GM19035 (cell line): ENCODE measurements at regions not wholly inside any gene's neighbourhood (a gene's known extent, or its start where the extent isn't known, plus 50 kb on each side); places are given as distances from the start of the nearest gene placed in this dataset.

Experiments
- ATAC-seq: cut with Tn5 transposase; IDR thresholded peaks from one replicate; pipeline ENCODE4 v1.9.1; 2021; ENCODE audit not compliant: unreplicated experiment

GRCh38 chr13:47135800-47136503, 239.1 kb upstream of the HTR2A start:
- no peak for ATAC-seq

- peak; percentile 79 for ATAC-seq
Measured at GRCh38 chr13:47134939-47135489, 238.2 kb upstream of the HTR2A start.

- no peak for ATAC-seq
Measured at GRCh38 chr13:47133011-47133445, 236.2 kb upstream of the HTR2A start.

GRCh38 chr13:47129461-47129860, 232.6 kb upstream of the HTR2A start:
- ATAC-seq = no peak

- ATAC-seq = no peak
Measured at GRCh38 chr13:47126432-47126831, 229.6 kb upstream of the HTR2A start.

GRCh38 chr13:47121092-47121763, 224.4 kb upstream of the HTR2A start:
- ATAC-seq = no peak

- ATAC-seq = no peak
Measured at GRCh38 chr13:47120282-47120681, 223.4 kb upstream of the HTR2A start.

GRCh38 chr13:47119575-47120235, 222.9 kb upstream of the HTR2A start:
- no peak for ATAC-seq

GRCh38 chr13:47117268-47117667, 220.4 kb upstream of the HTR2A start:
- no peak for ATAC-seq

GRCh38 chr13:47114030-47114429, 217.2 kb upstream of the HTR2A start:
- ATAC-seq = no peak

- no peak for ATAC-seq
Measured at GRCh38 chr13:47112903-47113299, 216.0 kb upstream of the HTR2A start.

- ATAC-seq = no peak
Measured at GRCh38 chr13:47112205-47112902, 215.5 kb upstream of the HTR2A start.

GRCh38 chr13:47111499-47111898, 214.6 kb upstream of the HTR2A start:
- no peak for ATAC-seq

- no peak for ATAC-seq
Measured at GRCh38 chr13:47110833-47111240, 214.0 kb upstream of the HTR2A start.

- no peak for ATAC-seq
Measured at GRCh38 chr13:47110141-47110540, 213.3 kb upstream of the HTR2A start.

- peak; percentile 65 for ATAC-seq
Measured at GRCh38 chr13:47109028-47109427, 212.2 kb upstream of the HTR2A start.

GRCh38 chr13:47100214-47100853, 203.5 kb upstream of the HTR2A start:
- ATAC-seq = peak; percentile 88

- ATAC-seq = peak; percentile 87
Measured at GRCh38 chr13:47094734-47095434, 198.0 kb upstream of the HTR2A start.

- no peak for ATAC-seq
Measured at GRCh38 chr13:47092202-47092601, 195.3 kb upstream of the HTR2A start.

- ATAC-seq = no peak
Measured at GRCh38 chr13:47087841-47088240, 191.0 kb upstream of the HTR2A start.
